NT2/D1 (cell line): ENCODE measurements at regions not wholly inside any gene's neighbourhood (a gene's known extent, or its start where the extent isn't known, plus 50 kb on each side); places are given as distances from the start of the nearest gene placed in this dataset.

Experiments used
- SUZ12 ChIP-seq: IDR thresholded peaks from 2 replicates; pipeline ENCODE4 v1.6.1; 2011; ENCODE audit not compliant: insufficient read length, insufficient read depth; ENCODE audit errors: extremely low read depth
- YY1 ChIP-seq: IDR thresholded peaks from 2 replicates; pipeline ENCODE4 v1.6.1; 2011; ENCODE audit not compliant: insufficient read length, insufficient read depth
- ZNF274 ChIP-seq: IDR thresholded peaks from 2 replicates; pipeline ENCODE4 v1.6.1; 2011; ENCODE audit warnings: mild to moderate bottlenecking, low read depth, low read length

DNA sequence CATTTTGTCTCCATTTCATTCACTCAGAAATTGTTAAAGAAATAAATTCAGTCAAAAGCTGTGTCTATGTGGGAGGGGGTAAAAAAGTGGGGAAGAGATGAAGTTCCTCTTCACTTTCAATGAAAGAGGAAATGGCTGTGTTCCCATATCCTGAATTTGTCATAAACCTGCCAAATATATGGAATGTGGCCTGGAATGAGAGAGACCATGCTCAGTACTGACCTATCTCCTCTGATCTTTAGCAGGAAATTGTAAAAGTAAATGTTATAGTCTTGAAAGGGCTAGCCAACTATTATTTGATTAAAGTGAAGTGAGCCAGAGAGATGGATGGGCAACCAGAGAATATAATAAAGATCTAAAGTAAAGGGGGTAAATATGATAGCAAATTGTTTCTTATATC lies 130.3 kb upstream of the C21orf91 start:
- TF ChIP-seq ZNF274: no peak
- no peak for TF ChIP-seq YY1
- TF ChIP-seq SUZ12: no peak
